NCI-H2029 treated with DMSO at 0.1 percent for 48 hours (cell line): ENCODE measurements at regions not wholly inside any gene's neighbourhood (a gene's known extent, or its start where the extent isn't known, plus 50 kb on each side); places are given as distances from the start of the nearest gene placed in this dataset.
"Not testable (repeated sequence)": the region's sequence is repeated elsewhere in the genome, so short reads cannot be mapped to it uniquely, and the experiment has no call there.

Experiments
- DNase-seq: peaks from one replicate; lab custom pipeline; 2025; lab: John Stamatoyannopoulos, UW

DNA sequence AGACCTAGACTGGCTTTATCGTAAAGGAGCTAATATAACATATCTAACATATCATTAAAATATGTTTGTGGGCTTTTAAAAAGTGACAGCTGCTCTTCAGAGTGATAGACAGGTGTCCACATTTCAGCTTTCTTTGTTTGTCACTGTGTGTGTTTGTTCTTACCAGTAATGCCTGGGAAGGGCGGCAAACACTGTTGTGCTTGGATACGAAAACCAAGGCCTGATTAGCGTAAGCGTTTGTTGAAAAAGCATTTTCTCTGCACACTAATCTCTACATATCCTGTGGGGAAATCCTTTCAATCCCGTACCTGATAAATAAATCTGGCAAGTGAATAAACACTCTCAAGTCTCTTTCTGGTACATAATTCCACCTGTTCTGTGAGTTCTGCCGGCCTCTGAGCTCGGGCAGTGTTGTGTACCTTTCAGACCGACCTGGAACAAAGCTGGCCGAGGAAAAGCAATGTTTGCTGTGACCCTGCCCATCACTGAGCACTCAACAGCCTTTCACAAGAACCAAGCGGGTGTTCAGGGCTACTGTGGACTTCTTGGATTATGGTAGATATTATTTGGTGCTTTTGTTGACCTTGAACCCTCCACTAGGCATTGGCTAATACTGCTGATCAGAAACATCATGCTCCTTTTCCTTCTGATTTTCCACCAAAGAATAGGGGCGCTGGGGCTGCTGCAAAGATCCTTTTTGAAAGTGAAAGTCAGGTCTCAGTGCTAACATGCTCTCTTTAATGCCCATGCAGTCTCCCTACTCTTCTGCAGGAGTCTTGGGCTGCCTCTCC, 100.4 kb downstream of the CD83 start:
- DNase-seq = peak; percentile 80

DNA sequence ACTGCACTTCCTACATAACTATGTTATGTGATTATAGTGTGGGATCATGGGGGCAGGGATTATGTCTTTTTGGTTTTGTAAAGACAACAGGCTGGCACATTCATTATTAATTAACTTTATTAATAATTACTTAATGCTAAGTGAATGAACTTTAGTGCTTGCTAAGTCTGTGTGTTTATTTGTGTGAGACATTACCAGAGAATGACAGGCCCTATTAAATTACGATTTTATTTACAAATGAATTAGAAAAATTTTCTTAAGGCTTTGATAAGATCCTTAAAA, 100.9 kb downstream of the CD83 start:
- DNase-seq = no peak

DNA sequence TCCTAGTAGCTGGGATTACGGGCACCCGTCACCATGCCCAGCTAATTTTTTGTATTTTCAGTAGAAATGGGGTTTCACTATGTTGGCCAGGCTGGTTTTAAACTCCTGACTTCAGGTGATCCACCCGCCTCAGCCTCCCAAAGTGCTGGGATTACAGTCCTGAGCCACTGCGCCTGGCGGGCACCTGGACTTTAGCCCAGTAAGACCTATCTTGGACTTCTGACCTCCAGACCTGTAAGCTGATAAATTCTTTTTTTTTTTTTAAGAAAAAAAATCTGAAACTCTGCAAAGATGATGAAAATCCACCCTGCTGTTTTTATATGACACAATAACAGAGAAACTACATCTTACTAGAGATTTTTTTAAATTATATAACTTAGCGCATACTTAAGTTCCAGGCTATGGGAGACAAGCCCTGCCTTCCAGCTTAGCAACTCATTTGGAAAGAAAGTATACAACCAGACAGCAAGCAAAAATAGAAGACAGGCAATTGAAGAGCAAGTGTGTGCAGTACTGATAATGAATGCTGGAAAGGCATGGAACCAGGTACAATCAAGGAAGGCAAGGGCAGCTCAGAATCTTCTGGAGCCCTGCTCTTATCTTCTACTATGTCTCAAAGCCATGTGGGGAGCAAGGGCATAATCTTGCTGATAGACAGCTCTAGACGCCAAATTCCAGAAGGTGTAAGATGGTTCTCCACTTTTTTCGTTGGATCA, 104.2 kb downstream of the CD83 start:
- DNase-seq = no peak

DNA sequence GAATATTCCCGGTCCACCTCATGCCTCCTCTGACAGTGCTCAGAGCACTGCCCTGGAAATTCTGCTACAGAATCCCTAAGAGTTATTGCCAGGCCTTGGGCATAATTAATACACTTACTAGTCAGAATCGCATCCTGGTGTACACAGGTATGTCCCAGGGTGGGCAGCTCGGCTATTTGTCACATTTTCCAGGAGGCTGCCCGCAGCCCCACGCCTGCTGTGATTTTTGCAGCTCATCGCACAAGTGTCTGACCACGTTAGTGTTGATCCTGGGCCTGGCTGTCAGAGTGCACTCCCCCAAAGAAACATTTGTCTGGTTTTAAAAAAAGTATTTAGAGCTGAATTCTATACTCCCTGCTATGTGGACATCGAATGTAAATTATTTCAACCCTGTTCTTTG, 105.4 kb downstream of the CD83 start:
- DNase-seq = no peak

DNA sequence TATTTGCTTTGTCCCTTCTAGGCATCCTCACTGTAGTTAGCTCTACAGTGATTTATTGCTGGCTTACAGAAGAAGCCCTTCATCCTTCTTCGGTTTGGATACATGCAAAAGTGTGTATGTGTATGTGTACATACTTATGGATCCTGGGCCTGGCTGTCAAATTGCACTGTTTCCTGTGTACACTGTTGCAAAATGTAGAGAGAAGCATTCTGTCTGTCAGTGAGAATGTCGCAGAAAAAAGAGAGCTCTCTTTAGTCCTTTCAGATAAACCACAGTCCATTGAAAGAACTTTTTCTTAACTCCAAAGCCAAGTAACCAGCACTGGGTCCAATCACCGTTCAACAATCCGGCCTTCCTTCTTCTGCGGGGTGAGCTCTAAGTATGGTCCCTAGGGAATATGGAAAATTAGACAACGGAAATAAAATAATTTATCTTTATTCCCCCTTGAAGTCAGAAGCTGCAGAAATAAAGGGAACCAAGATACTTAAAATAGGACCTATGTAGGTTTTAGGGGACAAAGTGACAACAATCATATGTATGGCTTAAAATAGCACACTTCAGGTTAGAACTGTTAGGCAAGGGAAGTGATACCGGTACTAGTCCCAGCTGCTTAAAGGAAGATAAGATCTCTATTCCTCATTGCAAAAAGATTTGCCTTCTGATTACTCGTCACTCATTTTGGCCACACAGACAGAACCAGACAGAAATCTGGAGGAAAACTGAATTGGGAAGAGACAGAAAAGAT, 107.0 kb downstream of the CD83 start:
- DNase-seq = no peak

- DNase-seq = no peak
Measured at GRCh38 chr6:14226051-14226660, 108.6 kb downstream of the CD83 start.

DNA sequence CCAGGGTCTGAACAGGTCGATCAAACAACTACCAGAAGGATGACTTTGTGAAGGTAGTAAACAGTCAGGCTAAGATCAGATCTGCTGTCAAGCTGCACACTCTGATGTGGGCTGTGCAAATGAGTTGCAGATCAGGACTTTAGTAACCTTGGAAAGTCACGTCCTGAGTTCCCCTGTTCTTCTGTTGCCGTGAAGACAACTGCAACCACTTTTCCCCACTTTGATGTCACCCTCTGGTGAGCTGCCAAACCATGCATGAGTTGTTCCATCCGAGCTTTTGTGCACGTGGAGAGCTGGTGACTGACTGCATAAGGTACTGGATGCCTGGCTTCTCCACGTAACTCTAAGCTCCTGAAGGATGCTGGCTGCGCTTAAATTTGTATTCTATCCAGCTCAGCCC, 111.0 kb downstream of the CD83 start:
- DNase-seq = peak; percentile 12

DNA sequence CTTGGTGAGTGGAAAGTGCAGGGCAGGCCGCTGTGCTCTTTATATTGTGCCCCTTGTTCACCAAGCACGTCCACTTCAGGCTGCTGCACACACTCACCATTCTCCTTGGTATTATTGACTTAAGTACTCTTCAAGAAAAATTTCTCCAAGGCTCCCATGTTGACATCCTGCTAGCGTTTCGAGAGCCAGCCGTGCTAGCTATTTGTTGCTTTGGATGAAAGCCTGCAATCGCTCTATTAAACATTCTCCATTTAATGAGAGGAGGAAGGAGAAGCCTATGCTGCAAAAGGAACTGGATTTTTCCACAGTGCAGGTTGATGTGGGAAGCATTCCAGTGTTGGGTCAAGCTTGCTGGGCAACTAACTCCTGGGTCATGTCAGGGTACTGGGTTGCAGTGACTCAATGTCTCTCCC, 113.5 kb downstream of the CD83 start:
- DNase-seq = peak; percentile 41

- DNase-seq = no peak
Measured at GRCh38 chr6:14231501-14232280, 114.1 kb downstream of the CD83 start.

DNA sequence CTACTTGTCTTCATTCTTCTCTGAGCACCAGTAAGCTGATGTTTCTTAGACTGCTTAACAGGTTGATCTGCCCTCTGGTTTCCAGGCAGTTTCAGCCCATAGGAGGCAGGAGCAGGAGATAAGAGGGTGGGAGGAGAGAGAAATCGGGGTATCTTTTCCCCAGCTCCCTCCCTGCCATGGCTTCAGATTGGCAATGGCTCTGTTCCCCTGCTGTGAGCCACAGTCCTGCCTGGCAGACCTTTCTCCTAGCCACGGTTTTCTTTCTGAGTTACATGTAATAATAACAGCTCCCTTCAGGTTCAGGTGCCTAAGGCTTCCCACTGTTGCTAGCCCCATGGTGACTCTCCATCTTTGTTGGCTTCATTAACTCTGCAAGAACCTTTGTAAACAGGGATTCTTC, 115.3 kb downstream of the CD83 start:
- no peak for DNase-seq

DNA sequence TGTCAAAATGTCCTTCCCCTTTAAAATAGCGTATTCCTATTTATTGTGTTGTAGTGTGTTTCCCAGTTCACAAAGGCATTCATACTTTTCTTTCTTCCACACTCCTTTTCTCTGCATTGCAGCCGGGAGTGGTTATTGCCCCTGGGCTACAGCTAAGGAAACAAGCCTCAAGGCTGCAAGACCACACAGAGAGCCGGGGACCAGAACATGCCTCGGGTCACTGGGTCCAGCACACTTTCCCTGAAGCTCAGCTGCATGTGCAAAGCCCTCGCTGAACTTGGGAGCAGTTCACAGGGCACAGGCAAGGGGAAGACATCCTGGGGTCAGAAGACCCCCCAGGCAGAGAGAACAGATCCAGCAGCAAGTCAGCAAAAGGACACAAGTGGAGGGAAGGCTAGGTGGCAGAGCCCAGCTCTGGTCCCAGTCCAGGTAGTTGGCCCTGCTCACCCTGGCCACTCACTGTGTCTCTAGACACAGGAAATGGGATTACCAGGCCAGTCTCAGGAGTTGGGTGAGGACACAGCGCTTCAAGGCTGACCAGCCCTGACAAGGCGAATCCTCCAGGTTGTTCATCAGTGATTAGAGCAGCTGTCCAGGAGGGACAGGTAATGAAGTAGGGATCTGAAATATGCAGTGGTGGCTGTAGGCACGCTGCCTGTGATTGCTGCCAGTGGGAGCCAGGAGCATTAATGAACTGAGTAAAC, 118.2 kb downstream of the CD83 start:
- no peak for DNase-seq

DNA sequence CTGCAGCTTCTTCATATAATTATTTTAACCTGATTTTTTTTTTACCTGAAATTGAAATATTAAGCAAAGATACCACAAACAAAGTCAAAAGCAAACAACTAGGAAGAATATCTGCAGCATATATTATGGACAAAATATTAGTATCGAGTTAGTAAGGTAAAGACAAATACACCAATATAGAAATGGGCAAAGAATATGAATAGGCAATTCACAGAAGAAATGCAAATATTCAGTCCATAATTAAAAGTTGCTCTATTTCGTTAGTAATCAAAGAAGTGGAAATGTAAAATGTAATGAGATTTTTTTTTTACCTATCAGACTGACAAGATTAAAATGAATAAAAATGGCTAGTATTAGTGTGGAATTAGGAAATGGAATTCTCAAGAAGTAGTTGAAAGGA, 121.5 kb downstream of the CD83 start:
- no peak for DNase-seq

DNA sequence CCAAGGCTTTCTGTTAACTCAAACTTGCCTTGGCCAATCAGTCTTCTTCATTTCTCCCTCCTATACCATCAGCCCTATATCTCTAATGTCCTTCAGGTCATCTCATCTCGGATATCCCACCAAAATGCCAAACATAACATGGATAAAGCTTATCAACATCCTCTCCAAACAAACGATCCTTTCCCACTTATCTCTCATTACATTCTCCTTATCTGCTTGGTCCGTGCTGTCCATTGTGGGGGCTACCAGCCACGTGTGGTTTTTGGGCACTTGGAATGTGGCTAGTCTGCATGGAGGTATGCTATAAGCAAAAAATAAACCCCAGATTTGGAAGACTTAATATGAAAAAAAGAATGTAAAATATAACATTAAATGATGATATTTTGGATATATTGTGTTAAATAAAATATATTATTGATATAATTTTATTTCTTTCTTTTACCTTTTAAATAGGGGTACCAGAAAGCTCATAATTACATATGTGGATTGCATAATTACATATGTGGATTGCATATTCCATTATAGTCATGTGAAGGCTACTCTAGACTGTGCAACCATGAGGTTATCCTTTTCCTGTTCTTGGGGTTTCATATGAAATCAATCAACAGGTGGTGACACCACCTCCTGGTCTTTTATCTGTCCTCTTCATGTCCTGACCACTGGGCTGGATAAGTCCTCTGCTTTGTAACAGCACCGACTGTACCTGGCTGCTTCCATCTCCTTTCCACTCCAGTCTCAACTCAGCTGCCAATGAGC, 123.0 kb downstream of the CD83 start:
- DNase-seq = no peak

DNA sequence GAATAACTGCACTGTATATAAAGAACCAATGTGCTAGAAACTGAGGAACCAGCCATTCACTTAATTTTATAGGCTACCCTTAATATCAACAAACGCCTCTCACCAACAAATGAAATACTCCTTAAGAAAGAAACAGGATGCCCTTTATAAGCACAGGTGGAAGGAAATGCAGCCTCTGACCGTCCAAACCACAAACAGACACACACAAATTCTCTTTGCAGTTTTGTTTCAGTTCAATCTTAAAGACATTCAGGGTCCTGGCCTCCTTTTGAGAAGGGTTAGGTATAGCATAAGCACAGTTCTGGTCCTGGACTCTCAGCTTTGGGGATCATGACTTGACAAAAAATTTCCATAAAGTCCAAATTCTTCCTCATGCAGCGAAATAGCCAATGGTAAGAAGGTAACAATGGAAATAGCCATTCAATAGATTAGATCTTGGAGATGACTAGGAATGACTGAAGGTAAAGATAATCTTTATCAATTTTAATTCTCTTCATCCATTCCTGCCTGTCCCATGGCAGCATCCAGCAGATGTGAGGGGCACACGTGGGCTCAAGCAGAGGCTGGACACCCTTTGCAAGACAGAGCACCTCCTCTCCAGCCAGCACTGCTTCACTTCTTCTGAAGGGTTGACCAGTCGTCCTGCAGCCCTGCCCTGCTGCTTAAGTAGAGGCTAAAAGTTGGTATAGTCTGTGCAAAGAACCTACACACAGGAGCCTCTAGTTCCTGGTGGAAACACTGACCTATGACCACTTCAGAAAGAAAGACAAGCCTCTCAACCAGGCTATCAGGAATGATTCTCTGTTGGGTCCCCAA, 123.9 kb downstream of the CD83 start:
- no peak for DNase-seq

DNA sequence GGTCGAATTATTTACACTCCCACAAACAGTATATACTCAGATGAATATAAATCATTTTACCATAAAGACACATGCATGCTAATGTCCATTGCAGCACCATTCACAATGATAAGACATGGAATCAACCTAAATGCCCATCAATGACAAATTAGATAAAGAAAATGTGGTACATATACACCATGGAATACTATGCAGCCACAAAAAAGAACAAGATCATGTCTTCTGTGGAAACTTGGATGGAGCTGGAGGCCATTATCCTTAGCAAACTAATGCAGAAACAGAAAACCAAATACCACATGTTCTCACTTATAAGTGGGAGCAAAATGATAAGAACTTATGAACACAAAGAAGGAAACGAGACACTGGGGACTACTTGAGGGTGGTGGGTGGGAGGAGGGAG, 125.3 kb downstream of the CD83 start:
- not testable (repeated sequence) for DNase-seq

DNA sequence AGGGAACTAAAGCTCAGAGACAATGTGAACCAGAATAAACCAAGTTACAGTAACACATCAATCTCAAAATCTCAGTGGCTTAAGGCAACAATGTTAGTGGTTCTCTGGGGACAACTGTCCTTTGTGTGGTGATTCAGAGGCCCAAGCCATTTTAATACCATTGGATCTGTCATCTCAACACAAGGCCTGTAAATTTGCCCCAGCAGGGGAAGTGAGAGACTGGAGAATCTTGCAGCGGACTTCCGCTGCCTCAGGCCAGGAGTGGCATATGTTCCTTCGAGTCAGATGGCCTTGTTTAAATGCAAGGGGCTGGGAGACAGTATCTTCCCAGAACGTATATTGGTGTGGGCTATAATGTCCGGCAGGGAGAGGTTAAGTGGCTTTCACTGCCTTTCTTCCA, 126.0 kb downstream of the CD83 start:
- no peak for DNase-seq

DNA sequence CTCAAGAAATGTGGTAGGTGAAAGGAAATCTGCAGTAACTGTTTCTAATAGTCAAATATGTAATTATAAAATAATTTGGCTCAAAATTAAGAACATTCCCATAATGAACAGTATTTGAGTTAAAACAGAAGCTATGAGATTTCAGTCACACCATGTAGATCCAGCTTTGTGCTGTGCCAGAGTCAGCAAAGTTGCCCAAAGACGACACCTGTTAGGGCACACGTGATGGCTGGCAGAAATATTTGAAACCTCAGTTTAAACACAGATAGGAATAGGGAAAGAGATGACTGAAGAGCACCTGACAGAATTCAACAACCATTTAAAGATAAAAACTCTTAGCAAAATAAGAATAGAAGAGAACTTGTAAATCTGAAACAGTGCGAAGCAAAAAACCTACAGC, 129.3 kb downstream of the CD83 start:
- DNase-seq = no peak

DNA sequence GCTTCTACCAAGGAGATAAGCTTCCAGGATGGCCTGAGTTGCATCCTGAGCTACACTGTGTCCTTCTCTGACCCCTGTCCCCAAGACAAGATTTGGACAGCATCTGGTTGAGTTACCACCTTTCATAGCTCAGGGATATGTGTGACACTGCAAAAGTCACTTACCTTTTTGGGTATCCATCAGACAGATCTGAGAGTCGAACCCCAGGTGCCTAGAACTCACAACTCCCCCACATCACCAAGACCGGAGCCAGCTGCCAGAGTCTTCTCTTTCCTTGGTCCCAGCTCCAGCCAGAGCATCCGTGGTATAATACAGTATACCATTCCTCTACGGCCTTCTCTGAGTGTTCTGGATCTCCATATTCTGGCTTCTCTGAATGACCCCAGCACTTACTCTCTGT, 133.0 kb downstream of the CD83 start:
- DNase-seq = no peak

DNA sequence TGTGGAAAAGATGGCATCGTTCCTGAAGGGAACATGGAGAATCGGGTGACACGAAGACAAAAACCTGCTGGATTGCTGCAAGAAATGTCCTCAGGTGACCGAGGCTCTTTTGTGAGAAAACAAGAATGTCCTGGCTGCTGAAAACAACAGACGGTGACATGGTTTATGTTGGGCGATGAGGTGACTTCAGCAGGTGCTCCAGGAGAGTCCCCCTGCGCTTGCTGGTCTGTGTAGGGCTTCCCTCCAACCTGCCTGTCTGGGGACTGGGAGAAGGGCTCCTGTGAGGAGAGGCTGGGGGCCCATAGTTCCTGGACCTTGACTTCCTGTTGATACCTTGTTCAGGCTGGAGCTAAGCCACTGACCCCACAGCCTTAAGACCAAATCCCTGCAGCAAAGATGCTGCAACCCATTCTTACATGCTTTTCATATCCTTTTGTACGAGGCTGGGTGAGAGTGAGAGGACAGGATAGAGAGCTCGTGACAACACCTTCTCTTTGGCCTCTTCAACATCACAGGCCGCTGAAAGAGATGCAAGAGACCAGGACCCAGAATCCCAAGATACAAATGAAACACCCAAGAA, 134.8 kb downstream of the CD83 start:
- no peak for DNase-seq
